LNCaP clone FGC (cell line): ENCODE measurements at regions not wholly inside any gene's neighbourhood (a gene's known extent, or its start where the extent isn't known, plus 50 kb on each side); places are given as distances from the start of the nearest gene placed in this dataset.

Experiments used
- DNase-seq: peaks from one replicate; pipeline ENCODE4 v3.0.0-alpha.2; 2011; ENCODE audit warnings: low read depth
- H3K4me3 ChIP-seq: 2 replicates; pipeline ENCODE4 v1.5.1; 2011; ENCODE audit warnings: mild to moderate bottlenecking, low read depth, low read length, control low read depth
- TF ChIP-seq, protein P1 (sequence below): IDR thresholded peaks from 2 replicates; pipeline ENCODE4 v1.5.1; 2012; ENCODE audit warnings: mild to moderate bottlenecking; ENCODE audit not compliant: control insufficient read depth, insufficient read depth; ENCODE audit errors: extremely low read depth

DNA sequence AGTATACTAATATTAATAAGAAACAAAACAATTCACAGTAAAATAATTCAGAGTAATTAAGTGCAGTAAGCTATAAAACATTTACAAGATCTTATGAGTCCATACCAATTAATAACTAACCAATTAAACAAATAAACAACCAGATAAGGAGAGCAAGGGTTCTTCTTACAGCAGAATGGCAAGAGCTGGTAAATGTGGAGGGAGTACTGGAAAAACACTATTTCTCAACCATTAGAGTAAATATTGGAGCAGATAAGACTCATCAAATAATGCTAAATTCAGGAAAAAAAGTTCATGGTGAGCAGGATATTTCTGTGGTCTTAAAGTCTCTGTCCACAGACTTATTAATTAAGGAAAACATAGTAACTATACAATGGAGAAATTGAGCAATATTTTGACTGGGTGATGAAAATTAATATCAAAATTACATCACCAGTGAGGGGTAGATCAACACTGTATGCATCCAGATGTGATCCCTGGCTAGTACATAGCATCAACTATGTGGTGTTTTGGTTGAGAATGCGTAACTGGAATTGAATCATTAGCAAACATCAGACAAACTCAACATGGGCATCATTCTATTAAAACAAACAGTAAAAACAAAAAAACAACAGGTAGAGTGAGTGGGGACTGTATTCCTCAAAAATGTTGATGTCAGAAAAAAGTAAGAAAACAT is 1376.7 kb downstream of the PCDH19 start:
- TF ChIP-seq, protein P1, sequence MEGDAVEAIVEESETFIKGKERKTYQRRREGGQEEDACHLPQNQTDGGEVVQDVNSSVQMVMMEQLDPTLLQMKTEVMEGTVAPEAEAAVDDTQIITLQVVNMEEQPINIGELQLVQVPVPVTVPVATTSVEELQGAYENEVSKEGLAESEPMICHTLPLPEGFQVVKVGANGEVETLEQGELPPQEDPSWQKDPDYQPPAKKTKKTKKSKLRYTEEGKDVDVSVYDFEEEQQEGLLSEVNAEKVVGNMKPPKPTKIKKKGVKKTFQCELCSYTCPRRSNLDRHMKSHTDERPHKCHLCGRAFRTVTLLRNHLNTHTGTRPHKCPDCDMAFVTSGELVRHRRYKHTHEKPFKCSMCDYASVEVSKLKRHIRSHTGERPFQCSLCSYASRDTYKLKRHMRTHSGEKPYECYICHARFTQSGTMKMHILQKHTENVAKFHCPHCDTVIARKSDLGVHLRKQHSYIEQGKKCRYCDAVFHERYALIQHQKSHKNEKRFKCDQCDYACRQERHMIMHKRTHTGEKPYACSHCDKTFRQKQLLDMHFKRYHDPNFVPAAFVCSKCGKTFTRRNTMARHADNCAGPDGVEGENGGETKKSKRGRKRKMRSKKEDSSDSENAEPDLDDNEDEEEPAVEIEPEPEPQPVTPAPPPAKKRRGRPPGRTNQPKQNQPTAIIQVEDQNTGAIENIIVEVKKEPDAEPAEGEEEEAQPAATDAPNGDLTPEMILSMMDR: no peak
- DNase-seq: no peak
- no peak overlapping the region for H3K4me3 ChIP-seq

DNA sequence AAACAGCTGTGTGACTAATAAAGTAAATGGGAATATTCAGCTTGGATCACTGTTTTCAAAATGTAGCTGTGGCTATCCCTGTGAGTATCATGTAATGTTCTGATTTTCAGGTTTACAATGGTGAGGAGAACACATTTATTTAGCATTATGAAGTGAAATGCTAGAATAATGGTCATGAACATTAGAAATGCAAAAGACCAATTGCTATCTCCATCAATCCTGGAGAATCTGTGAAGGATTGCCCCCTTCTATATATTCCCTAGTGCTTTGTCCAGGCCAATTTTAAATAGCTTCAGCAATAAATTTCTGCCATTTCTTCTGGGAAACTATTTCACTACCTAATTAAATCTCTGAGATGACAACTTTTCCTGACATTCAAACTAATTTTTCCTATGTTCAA is 1399.1 kb downstream of the PCDH19 start:
- DNase-seq: no peak
- TF ChIP-seq, protein P1: no peak
- no peak overlapping the region for H3K4me3 ChIP-seq

DNA sequence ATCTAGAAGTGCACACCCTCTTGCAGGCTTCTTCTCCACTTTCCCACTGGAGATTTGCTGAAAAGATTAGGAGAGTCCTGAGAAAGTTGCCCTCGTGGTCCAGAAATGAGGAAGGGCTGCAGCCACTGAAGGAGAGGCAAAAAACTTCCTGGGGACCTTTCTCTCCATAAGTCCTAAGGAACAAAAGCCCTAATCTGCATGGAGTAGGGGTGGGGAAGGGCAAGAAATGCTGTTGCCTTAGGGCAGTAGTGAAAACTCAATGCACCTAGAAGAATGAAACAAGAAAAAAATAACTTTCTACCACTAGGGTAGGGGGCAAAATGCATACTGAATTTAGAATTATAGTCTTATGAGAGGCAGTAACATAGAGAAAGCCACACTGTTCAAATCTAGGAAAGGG is 1408.8 kb downstream of the PCDH19 start:
- no peak for DNase-seq

DNA sequence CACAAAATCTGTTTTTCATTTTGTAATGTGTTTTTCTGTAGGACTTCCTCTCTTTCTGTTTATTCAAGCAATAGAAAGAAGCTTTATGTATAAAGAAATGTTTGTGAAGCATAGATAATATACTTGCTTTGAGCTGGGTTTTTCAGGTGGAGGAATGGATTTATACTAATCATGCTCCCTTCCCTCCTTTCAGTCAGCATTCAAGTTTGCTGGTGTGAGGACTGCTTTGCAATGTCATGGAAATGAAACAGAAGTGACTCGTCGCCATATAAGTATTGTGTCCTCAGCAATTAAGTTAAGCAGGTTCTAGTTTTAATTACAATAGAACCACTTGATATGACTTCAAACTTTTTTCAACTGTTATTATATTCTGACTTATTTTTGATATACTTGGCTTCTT is 1447.1 kb downstream of the PCDH19 start:
- no peak overlapping the region for H3K4me3 ChIP-seq
- TF ChIP-seq, protein P1: no peak
- no peak for DNase-seq

More for the DNA sequence above, 1408.8 kb downstream of the PCDH19 start:
- H3K4me3 ChIP-seq: no peak overlapping the region
- TF ChIP-seq, protein P1: no peak

DNA sequence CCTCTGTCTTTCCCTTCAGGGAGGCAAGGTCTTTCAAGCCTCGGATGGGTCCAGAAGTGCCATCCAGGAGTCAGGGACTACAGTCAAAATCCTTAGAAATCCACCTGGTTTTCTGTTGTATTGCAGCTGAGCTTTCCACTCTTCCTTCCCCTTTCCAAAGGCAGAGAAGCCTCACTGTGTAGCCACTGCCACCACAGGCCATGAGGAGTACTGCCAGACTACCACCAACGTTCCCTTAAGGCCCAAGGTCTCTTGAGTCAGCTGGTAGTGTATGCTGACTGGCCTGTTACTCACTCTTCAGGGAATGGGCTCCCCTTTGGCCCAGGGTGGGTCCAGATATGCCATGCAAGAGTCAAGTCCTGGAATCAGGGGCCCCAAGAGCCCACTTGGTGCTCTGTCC is 1454.1 kb downstream of the PCDH19 start:
- TF ChIP-seq, protein P1: no peak
- no peak overlapping the region for H3K4me3 ChIP-seq
- no peak for DNase-seq

DNA sequence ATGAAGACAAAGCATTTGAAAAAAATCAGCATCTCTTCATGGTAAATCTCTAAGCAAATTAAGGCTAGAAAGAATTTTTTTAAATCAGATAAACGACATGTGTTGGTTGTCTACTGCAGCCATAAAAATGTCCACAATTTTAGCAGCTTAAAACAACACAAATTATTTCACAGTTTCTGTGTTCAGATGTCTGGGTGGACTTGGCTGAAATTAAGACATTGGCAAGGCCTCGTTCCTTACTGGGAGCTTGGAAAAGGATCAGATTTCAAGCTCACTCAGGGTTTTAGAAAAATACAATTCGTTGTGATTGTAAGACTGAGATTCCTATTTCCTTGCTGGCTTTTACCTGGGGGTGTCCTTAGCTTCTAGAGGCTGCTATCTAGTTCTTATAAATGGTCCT is 1470.6 kb downstream of the PCDH19 start:
- DNase-seq: no peak
- H3K4me3 ChIP-seq: no peak overlapping the region
- TF ChIP-seq, protein P1: no peak

DNA sequence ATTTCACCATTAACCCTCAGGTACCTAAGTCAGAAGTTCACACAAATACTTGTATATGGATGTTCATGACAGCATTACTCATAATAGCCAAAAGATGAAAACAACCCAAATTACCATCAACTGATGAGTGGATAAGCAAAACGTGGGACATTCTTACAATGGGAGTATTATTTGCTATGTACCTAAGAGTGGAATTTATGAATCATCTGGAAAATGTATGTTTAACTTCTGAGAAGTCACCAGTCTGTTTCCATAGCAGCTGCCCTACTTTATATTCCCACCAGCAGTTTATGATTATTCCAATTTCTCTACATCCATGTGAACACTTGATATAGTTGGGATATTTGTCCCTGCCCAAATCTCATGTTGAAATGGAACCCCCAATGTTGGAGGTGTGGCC is 1478.9 kb downstream of the PCDH19 start:
- TF ChIP-seq, protein P1: no peak
- DNase-seq: no peak

More for the DNA sequence above, 1478.9 kb downstream of the PCDH19 start:
- no peak overlapping the region for H3K4me3 ChIP-seq
